Stomach smooth muscle (tissue), 2 donors: ENCODE measurements at regions not wholly inside any gene's neighbourhood (a gene's known extent, or its start where the extent isn't known, plus 50 kb on each side); places are given as distances from the start of the nearest gene placed in this dataset.

Experiments used
- H3K27ac ChIP-seq: one replicate; pipeline ENCODE4 v1.7.0; 2013; ENCODE audit warnings: mild to moderate bottlenecking, low read length, inconsistent platforms
- H3K27me3 ChIP-seq, 2 donors: one replicate each; pipeline ENCODE4 v1.7.0; 2013; ENCODE audit warnings: low read length in 2 of 2; ENCODE audit not compliant: insufficient read depth in 2 of 2, control insufficient read depth in 1 of 2
- H3K36me3 ChIP-seq, 2 donors: one replicate each; pipeline ENCODE4 v1.7.0; 2013; ENCODE audit warnings: low read length in 2 of 2; ENCODE audit not compliant: control insufficient read depth in 2 of 2, insufficient read depth in 2 of 2
- H3K4me1 ChIP-seq: one replicate; pipeline ENCODE4 v1.7.0; 2013; ENCODE audit warnings: low read length; ENCODE audit not compliant: control insufficient read depth, insufficient read depth
- H3K4me3 ChIP-seq, 2 donors: one replicate each; pipeline ENCODE4 v1.7.0; 2013; ENCODE audit warnings: low read length in 2 of 2
- H3K9ac ChIP-seq, 2 donors: one replicate each; pipeline ENCODE4 v1.7.0; 2013; ENCODE audit warnings: low read length in 2 of 2, mild to moderate bottlenecking in 1 of 2
- H3K9me3 ChIP-seq, 2 donors: one replicate each; pipeline ENCODE4 v1.7.0; 2013; ENCODE audit warnings: low read length in 2 of 2; ENCODE audit not compliant: control insufficient read depth in 2 of 2
- donor health status: healthy.
- donor health status: Pancreatic carcinoma.

DNA sequence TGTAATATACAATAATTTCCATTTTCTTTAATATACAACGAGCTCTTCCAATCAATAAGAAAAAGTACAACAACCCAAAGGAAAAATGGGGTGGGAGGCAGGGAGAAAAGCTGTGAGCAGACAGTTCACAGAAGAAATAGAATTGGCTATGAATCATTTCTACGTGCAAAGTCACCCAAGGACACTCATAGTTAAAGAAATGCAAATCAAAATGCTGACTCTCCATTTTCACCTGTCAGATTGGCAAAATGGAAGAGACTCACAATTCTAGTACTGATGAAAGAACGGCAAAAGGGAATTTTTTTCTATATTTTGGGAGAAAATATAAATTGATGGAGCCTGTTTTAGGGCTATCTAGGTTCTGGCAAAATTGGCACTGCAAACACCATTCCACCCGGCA lies 116.3 kb upstream of the MEF2A start:
- H3K4me1 ChIP-seq = peaks cover 29% of the 10 kb centered on the region
- no peak overlapping the region for H3K27ac ChIP-seq
- no peaks in the 10 kb centered on the region for H3K36me3 ChIP-seq
- no peak overlapping the region for H3K9ac ChIP-seq
- H3K27me3 ChIP-seq = no peaks in the 10 kb centered on the region
- H3K4me3 ChIP-seq = no peak overlapping the region
- H3K9me3 ChIP-seq = no peaks in the 10 kb centered on the region

DNA sequence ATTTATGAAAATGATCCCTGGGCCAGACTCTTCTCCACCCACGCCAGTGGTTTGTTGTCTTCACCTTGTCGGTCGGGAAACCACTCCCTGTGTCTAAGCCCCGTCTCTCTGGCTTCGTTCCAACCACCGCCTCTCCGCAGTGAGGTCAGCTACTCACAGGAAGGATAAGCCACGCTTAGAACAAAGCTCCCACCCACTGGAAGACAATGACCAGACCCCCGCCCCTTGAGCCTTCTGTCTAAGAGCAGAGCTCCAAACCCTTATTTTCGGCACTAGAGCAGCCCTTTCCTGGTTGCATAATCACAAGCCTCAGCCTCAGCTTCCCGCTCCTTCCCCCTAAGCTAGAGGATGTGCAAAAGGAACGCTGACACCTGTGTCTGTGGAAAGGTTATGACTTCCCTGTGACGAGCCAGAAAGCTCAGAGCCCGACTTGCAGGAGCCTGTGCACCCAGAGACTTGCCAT lies 114.9 kb upstream of the MEF2A start:
- Histone ChIP-seq H3K9ac (no peak overlapping the region), H3K4me1 (peaks cover 43% of the 10 kb centered on the region), H3K4me3 (peak overlapping the region in 1 of 2 donors; percentile 35), H3K36me3 (no peaks in the 10 kb centered on the region), H3K27me3 (no peaks in the 10 kb centered on the region), H3K9me3 (no peaks in the 10 kb centered on the region), H3K27ac (peak overlapping the region; percentile 31)

DNA sequence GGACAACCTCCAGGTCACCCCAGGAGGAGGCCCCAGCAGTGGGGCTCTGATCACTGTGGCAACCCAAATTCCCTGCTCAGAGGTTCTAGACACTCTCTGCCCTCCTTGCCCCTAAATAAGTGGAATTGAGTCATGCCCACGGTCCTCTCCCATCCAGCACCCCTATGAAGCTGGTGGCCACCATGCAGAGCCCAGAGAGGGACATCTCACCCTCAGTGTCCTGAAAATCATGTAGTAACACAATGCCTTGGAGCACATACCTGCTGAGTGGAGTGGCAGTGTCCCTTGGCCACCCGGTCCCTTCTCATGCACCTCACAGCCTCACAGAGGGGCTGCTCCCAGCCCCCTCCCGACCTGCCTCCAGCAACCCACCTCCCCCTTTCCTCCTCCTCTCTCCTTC lies 114.3 kb upstream of the MEF2A start:
- no peaks in the 10 kb centered on the region for H3K36me3 ChIP-seq
- H3K27me3 ChIP-seq = no peaks in the 10 kb centered on the region
- peaks cover 43% of the 10 kb centered on the region for H3K4me1 ChIP-seq
- no peak overlapping the region for H3K9ac ChIP-seq
- no peaks in the 10 kb centered on the region for H3K9me3 ChIP-seq
- H3K4me3 ChIP-seq = no peak overlapping the region
- H3K27ac ChIP-seq = peak overlapping the region; percentile 31

DNA sequence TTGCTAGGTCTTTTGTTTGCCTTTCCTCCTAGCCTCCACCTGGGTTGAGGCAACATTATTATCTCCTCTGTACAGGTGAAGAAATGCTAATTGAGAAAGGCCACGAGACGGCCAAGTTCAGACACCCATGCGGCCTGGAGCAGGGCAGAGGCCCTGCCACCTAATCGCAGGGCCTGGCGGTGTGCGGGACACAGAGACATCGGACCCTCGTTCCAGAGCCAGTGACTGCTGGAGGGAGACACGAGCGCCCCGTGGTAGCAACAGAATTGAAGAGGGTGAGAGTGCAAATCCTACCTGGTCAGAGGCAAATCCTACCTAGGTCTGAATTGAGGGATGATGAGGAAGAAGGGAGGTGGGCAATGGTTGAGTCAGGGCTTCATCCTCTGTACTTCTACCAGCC lies 113.8 kb upstream of the MEF2A start:
- peaks cover 43% of the 10 kb centered on the region for H3K4me1 ChIP-seq
- H3K36me3 ChIP-seq = no peaks in the 10 kb centered on the region
- H3K27me3 ChIP-seq = no peaks in the 10 kb centered on the region
- peak overlapping the region in 1 of 2 donors; percentile 54 for H3K4me3 ChIP-seq
- no peaks in the 10 kb centered on the region for H3K9me3 ChIP-seq
- H3K27ac ChIP-seq = peak overlapping the region; percentile 49
- no peak overlapping the region for H3K9ac ChIP-seq

DNA sequence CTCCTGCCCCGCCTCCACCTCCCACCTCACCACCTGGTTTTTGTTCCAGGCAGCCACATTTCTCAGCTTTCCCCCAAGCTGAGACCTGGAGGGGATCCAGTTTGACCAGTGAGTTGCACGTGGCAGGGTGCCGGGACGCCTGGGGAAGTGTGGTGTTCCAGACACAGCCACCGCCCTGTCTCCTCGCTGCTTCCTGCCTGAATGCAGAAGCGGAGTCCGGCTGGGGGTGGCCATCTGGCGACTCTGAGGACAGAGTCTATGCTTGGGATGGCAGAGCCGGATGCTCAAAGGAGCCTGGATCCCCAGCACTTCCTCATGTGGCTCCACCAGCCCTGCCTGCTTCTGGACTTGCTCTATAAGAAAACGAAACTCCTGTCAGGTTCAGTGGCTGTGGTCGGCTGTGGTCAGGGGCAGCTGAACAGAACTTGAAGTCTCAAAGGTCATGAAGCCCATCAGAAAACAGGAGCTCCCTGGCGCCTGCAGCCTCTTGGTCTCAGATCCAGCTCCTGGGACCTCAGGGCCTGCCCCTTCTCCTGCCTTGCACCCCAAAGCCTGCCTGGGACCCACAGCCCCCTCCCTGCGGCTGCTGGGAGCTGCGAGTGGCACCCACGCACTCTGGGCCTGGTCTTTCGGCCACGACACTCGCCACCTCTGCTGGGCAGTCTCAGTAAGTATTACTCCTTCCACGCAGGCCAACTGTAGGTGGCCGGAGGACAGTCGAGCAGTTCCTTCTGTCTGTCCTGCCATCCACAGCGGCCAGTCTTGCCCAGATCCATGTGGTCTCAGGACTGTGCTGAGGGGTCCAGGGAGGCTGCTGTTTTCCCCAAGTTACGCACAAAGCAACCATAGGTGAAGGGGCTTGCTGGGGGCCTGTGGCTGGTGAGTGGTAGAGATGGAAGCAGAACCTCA lies 112.8 kb upstream of the MEF2A start:
- H3K4me1 ChIP-seq = peaks cover 39% of the 10 kb centered on the region
- peak overlapping the region in 1 of 2 donors; percentile 36 for H3K9ac ChIP-seq
- H3K27ac ChIP-seq = peak overlapping the region; percentile 49
- no peaks in the 10 kb centered on the region for H3K9me3 ChIP-seq
- H3K27me3 ChIP-seq = no peaks in the 10 kb centered on the region
- H3K4me3 ChIP-seq = peak overlapping the region in 1 of 2 donors; percentile 54
- H3K36me3 ChIP-seq = no peaks in the 10 kb centered on the region

DNA sequence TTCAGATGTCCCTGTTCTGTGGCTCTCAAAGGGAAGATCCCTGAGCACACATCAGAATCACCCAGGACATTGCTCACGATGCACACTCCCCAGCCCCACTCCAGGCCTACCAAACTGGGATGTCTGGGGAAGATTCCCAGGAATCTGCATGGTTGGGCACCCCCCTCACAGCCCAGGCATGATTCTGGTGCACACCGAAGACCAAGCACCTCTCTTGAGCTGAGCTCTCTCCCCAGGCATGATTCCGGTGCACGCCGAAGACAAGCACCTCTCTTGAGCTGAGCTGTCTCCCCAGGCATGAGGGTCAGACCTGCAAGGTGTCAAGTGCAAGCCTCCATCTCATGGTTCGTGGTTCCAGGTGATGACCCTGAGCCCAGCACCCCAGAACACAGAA lies 112.2 kb upstream of the MEF2A start:
- Histone ChIP-seq H3K36me3 (no peaks in the 10 kb centered on the region), H3K9ac (no peak overlapping the region), H3K4me3 (no peak overlapping the region), H3K27me3 (no peaks in the 10 kb centered on the region), H3K9me3 (no peaks in the 10 kb centered on the region), H3K27ac (peak overlapping the region; percentile 49), H3K4me1 (peaks cover 34% of the 10 kb centered on the region)

DNA sequence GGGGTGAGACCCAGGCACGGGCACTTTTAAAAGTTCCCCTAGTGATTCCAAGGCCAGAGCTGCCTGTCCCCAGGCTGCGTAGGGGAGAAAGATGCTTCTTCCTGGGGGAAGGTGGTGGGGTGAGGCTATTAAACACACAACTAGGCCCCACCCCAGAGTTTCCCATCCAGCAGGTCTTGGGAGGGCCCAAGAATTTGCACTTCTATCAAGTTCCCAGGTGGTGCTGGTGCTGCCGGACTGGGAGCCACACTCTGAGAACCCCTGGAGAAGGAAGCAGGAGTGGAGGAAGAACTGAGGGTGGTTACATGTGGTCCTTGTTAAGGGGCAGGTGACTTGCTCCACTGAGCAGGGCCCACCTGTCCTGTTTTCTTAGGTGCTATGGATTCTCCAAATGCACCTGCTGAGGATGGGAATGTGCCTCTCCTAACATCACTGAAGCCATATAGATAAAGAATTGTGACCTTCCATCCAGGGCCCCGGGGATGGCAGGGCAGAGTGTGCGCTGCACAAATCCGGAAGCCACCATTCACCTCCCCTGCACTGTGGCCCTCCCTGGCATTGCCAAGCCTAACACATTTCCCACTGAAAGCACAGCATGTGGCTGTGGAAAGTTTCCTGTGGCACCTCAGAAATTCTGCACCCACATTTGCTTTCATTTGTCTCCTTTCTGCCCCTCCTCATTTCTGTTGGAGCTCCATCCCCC lies 111.5 kb upstream of the MEF2A start:
- H3K4me3 ChIP-seq = no peak overlapping the region
- H3K27me3 ChIP-seq = no peaks in the 10 kb centered on the region
- H3K36me3 ChIP-seq = no peaks in the 10 kb centered on the region
- H3K9me3 ChIP-seq = no peaks in the 10 kb centered on the region
- H3K27ac ChIP-seq = peak overlapping the region; percentile 58
- H3K4me1 ChIP-seq = peaks cover 34% of the 10 kb centered on the region
- H3K9ac ChIP-seq = peak overlapping the region in 1 of 2 donors; percentile 13

DNA sequence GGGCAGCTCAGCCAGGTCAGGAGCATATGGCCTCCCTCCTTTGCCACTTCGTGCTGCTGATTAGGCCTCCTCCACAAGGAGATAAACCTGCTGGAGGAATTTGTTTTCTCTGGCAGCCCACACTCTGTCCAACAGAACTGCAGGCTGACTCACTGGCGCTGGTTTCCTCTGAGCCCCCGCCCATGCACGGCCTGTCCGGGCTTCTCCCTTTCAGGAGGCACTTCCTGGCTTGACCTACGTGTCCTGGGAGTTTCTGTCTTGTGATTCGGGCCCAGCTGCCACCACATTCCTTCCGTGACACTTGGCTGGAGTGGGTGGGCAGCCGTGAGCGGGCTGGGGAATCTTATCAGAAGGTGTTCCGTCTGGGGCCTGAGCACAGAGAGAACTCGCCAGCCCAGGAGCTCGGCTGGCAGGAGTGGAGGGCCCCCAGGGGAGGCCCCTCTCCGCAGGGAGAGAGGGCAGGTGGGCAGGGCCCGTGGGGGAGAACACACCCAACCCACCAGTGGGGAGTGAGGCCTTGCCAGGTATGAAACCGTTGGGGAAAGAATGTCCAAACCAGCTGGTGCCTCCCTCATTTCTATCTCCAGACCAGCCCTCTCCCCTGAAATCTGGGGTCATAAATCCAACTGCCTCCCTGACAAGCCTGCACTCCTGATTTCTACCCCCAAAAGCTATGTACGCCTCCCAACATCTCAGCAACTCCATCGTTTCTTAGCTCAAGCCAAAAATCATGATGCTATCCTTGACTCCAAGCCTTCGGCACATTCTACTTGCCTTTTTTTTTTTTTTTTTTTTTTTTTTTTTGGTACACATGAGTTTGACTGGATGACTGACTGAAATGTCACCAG lies 110.6 kb upstream of the MEF2A start:
- Histone ChIP-seq H3K27me3 (no peaks in the 10 kb centered on the region), H3K9ac (peak overlapping the region in 1 of 2 donors; percentile 13), H3K4me3 (no peak overlapping the region), H3K4me1 (peaks cover 34% of the 10 kb centered on the region), H3K36me3 (no peaks in the 10 kb centered on the region), H3K27ac (peak overlapping the region; percentile 58), H3K9me3 (no peaks in the 10 kb centered on the region)

DNA sequence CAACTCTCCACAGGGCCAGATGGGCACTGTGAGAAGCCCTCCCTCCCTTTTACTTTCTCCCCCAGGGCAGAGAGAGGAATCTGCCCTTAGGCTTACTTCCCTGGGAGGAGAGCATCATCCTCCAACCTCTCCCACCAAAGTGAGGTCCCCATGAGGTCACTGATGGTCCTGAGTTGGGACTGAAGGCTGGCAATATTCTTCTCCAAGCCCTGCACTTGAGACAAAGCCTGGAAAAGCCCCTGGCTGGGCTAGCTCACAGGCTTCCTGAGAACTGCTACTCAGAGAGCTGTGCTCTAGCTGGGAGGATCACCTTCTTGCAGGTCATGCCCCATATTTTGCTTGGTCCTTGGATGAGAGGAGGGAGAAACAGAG lies 110.0 kb upstream of the MEF2A start:
- Histone ChIP-seq H3K4me1 (peaks cover 34% of the 10 kb centered on the region), H3K4me3 (no peak overlapping the region), H3K9me3 (no peaks in the 10 kb centered on the region), H3K36me3 (no peaks in the 10 kb centered on the region), H3K9ac (no peak overlapping the region), H3K27ac (peak overlapping the region; percentile 58), H3K27me3 (no peaks in the 10 kb centered on the region)

DNA sequence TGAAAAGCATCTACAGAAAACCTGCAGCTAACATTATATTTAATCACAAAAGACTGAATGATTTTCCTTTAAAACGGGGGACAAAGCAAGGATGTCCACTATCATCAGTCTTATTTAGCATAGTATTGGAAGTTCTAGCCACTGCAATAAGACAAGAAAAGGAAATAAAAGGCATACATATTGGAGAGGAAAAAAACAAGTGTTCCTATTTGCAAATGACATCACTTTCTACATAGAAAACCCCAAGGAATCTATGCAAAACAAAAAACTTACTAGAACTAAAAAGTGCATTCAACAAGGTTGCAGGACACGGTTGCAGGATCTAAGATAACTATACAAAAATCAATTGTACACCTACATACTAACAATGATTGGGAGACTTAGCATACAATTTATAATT lies 101.6 kb upstream of the MEF2A start:
- Histone ChIP-seq H3K9me3 (no peaks in the 10 kb centered on the region), H3K27ac (no peak overlapping the region), H3K4me3 (no peak overlapping the region), H3K36me3 (no peaks in the 10 kb centered on the region), H3K9ac (no peak overlapping the region), H3K4me1 (no peaks in the 10 kb centered on the region), H3K27me3 (no peaks in the 10 kb centered on the region)
